Esophagus muscularis mucosa (tissue), 4 donors: ENCODE measurements at regions not wholly inside any gene's neighbourhood (a gene's known extent, or its start where the extent isn't known, plus 50 kb on each side); places are given as distances from the start of the nearest gene placed in this dataset.

Experiments used
- DNase-seq: peaks from one replicate; pipeline ENCODE4 v3.0.0-alpha.2; 2017; ENCODE audit errors: extremely low spot score
- H3K27ac ChIP-seq, 4 donors: fragments of 200-600 bp; sonication (generic); replicated peaks in 1 of 4; 1 replicate in 3 of 4; 2 replicates in 1 of 4; pipeline ENCODE4 v1.5.1; 2016 to 2019; ENCODE audit warnings: mild to moderate bottlenecking in 1 of 4
- H3K27me3 ChIP-seq, 4 donors: fragments of 200-600 bp; sonication (generic); one replicate each; pipeline versions ENCODE4 v1.5.1 to v1.6.0; 2016 to 2019
- H3K36me3 ChIP-seq, 4 donors: fragments of 200-600 bp; sonication (generic); one replicate each; pipeline ENCODE4 v1.5.1; 2016 to 2019
- H3K4me1 ChIP-seq, 4 donors: fragments of 200-600 bp; sonication (generic); one replicate each; pipeline ENCODE4 v1.5.1; 2016 to 2019
- H3K4me3 ChIP-seq, 4 donors: fragments of 200-600 bp; sonication (generic); 1 replicate in 2 of 4; 2 replicates in 2 of 4; pipeline ENCODE4 v1.5.1; 2016 to 2019; ENCODE audit warnings: mild to moderate bottlenecking in 4 of 4, moderate library complexity in 1 of 4
- H3K9me3 ChIP-seq, 4 donors: fragments of 200-600 bp; sonication (generic); 1 replicate in 3 of 4; 2 replicates in 1 of 4; pipeline ENCODE4 v1.5.1; 2016 to 2019
- EP300 ChIP-seq: sonication (generic); formaldehyde crosslinking; IDR thresholded peaks from one replicate; pipeline ENCODE4 v1.6.1; 2017; ENCODE audit warnings: antibody characterized with exemption
- POLR2A ChIP-seq: fragments of 450-650 bp; IDR thresholded peaks from one replicate; pipeline ENCODE4 v1.6.1; 2017; ENCODE audit warnings: antibody characterized with exemption, moderate library complexity, mild to moderate bottlenecking, low read depth
- POLR2AphosphoS5 ChIP-seq, 2 donors: sonication (generic); formaldehyde crosslinking; IDR thresholded peaks; one replicate each; pipeline ENCODE4 v1.6.1; 2017; ENCODE audit warnings: antibody characterized with exemption in 2 of 2
- WGBS: methylation state at CpG from one replicate; pipeline ENCODE4 v1.1.5; 2018; 5-methylcytosine and 5-hydroxymethylcytosine counted together
- intact Hi-C: fragments of 100-400 bp; cut with DNase I; formaldehyde crosslinking; loops from one replicate; pipeline ENCODE4 v1.15.1; 2023
- TF ChIP-seq, protein P1 (sequence below), 3 experiments: fragments of 200-600 bp in 2 of 3; fragments of 450-650 bp in 1 of 3; sonication (generic) in 2 of 3; IDR thresholded peaks; one replicate each; pipeline ENCODE4 v1.5.1; 2017 to 2019; ENCODE audit warnings: antibody characterized with exemption in 3 of 3, mild to moderate bottlenecking in 2 of 3, moderate library complexity in 1 of 3

DNA sequence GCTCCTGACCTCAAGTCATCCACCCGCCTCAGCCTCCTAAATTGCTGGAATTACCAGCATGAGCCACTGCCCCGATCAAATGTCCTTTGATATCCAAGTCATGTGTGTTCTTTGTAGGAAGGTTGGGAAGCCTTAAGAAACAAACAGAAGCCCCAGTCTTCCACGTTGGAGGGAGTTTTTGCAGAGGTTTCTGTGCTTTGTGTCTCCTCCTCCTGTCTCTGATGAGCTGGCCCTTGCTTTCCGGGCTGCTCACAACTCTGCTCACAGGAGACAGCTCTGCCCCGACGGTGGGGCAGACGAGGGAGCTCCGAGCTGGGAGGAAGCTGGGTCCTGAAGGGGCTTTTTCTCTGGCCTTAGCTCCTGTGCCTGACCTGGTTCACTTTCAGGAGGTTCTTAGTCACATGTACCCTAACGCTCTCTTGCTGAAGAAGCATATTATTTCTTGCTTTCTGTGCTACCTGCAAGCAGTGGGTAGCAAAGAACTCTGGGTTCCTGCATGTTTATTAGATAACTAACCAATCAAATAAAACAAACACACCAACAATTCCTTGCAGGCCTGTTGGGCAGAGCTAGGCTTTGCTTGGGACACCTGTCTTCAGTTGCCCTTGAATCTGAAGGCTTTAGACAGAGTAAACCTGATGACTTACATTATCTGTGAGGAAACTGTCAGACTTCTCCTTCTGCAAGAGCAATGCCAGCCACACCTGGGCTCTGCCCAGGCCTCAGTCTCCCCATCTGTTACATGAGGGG lies 52.6 kb upstream of the SMAD6 start:
- intact Hi-C loops: no loop called here
- H3K9me3 ChIP-seq: no peaks in the 10 kb centered on the region
- H3K36me3 ChIP-seq: no peaks in the 10 kb centered on the region
- 92% methylated on average over 8 of the region's 9 CpGs for WGBS
- TF ChIP-seq POLR2AphosphoS5 (IDR thresholded peaks at IDR 0.05) (no peak), EP300 (no peak), POLR2A (no peak)
- TF ChIP-seq, protein P1, sequence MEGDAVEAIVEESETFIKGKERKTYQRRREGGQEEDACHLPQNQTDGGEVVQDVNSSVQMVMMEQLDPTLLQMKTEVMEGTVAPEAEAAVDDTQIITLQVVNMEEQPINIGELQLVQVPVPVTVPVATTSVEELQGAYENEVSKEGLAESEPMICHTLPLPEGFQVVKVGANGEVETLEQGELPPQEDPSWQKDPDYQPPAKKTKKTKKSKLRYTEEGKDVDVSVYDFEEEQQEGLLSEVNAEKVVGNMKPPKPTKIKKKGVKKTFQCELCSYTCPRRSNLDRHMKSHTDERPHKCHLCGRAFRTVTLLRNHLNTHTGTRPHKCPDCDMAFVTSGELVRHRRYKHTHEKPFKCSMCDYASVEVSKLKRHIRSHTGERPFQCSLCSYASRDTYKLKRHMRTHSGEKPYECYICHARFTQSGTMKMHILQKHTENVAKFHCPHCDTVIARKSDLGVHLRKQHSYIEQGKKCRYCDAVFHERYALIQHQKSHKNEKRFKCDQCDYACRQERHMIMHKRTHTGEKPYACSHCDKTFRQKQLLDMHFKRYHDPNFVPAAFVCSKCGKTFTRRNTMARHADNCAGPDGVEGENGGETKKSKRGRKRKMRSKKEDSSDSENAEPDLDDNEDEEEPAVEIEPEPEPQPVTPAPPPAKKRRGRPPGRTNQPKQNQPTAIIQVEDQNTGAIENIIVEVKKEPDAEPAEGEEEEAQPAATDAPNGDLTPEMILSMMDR (IDR thresholded peaks at IDR 0.05): no peak
- H3K4me3 ChIP-seq: no peak overlapping the region
- no peak for DNase-seq
- H3K27me3 ChIP-seq: peaks cover 0 to under 1% (median 0%) of the 10 kb centered on the region in 4 donors
- H3K27ac ChIP-seq: no peak overlapping the region
- H3K4me1 ChIP-seq: peaks cover 9 to 28% (median 20%) of the 10 kb centered on the region in 4 donors

DNA sequence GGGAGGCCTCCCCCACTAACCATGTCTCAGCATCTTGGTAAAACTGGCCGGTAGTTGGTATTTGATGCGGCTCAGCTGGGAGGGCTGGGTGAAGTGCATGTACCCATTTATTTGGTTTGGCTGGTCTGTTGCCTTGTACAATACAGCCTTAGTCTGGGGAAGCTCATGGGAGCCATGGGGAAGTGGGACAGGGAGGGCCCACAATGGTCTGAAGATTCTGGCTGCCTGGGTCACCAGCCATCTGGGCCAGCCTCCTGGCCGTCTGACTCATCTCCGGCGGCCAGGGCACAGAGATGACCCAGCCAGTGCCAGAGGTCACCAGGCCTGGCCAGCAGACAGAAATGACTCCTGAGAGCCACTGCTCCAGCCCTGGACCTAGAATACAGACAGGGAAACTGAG lies 51.6 kb upstream of the SMAD6 start:
- no peak overlapping the region for H3K27ac ChIP-seq
- intact Hi-C loops: no loop called here

DNA sequence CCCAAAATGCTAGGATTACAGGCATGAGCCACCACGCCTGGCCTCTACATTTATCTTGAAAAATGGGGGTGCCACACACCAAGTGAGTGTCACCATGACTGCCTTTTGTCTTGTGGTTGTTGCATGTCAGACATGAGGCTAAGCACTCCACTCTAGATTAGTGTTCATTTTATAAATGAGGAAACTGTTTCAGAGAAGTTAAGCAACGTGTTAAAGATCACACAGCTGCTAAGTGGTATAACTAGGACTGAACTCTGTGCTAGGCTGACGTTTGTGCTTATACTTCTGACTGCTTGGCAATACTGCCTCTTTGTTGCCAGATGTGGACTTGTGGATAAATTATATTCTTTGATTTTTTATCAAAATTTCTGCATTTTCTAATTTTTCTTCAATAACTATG lies 50.8 kb upstream of the SMAD6 start:
- Histone ChIP-seq H3K4me3 (no peak overlapping the region), H3K27me3 (peaks cover 0 to 15% (median 0%) of the 10 kb centered on the region in 4 donors), H3K9me3 (no peaks in the 10 kb centered on the region), H3K4me1 (peaks cover 20 to 36% (median 30%) of the 10 kb centered on the region in 4 donors), H3K36me3 (no peaks in the 10 kb centered on the region), H3K27ac (no peak overlapping the region)
- intact Hi-C loops: no loop called here
- no peak for DNase-seq
- TF ChIP-seq EP300 (no peak), POLR2AphosphoS5 (IDR thresholded peaks at IDR 0.05) (no peak), POLR2A (no peak)
- TF ChIP-seq, protein P1 (IDR thresholded peaks at IDR 0.05): no peak
- 74% methylated on average over 3 of the region's 3 CpGs for WGBS

More for the DNA sequence above, 51.6 kb upstream of the SMAD6 start:
- Histone ChIP-seq H3K9me3 (no peaks in the 10 kb centered on the region), H3K36me3 (no peaks in the 10 kb centered on the region), H3K4me3 (no peak overlapping the region), H3K27me3 (peaks cover 0 to 8% (median 0%) of the 10 kb centered on the region in 4 donors), H3K4me1 (peaks cover 18 to 34% (median 30%) of the 10 kb centered on the region in 4 donors)
- 79% methylated on average over 5 of the region's 5 CpGs for WGBS
- TF ChIP-seq POLR2AphosphoS5 (IDR thresholded peaks at IDR 0.05): peak in 1 of 2 donors; percentile 4
- TF ChIP-seq POLR2A: no peak
- TF ChIP-seq EP300: no peak
- TF ChIP-seq, protein P1 (IDR thresholded peaks at IDR 0.05): no peak
- no peak for DNase-seq

DNA sequence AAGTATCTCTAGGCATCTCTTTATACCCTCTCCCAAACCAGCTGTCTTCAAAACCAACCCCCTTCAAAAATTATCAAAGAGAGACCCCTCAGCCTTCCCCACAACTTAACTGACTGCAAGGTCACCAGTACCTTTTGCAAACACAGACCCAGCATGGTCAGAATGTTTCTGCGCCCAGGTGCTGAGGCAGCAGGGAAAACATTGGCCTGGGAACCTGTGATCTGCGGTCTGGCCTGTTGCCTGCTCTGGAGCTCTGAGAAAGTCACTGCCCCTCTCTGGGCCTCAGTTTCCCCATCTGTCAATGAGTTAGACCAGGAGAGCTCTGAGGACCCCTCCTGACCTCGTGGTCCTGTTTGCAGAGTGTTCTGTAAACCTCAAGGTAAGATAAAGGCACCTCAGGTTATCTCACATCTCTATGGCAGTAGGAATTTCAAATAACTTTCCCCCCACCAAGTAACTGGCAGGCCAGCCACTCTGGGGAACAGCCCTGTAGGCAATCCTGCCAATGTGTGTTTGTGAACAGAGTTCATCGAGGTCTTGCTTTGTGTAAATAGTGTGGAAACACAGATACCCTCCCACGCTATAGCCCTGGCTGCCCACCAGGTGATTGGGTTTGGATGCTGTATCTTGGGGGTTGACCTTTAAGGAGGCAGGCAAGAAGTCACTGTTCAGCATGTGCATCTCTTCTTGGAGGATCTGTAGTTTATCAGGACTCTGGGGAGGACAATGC lies 50.0 kb upstream of the SMAD6 start:
- 86% methylated on average over 4 of the region's 5 CpGs for WGBS
- H3K27me3 ChIP-seq: peaks cover 0 to 16% (median 0%) of the 10 kb centered on the region in 4 donors
- peaks cover 17 to 33% (median 23%) of the 10 kb centered on the region in 4 donors for H3K4me1 ChIP-seq
- intact Hi-C loops: no loop called here
- H3K36me3 ChIP-seq: no peaks in the 10 kb centered on the region
- TF ChIP-seq POLR2A (no peak), EP300 (no peak), POLR2AphosphoS5 (IDR thresholded peaks at IDR 0.05) (no peak)
- TF ChIP-seq, protein P1 (IDR thresholded peaks at IDR 0.05): no peak
- H3K9me3 ChIP-seq: no peaks in the 10 kb centered on the region
- no peak for DNase-seq
- H3K4me3 ChIP-seq: no peak overlapping the region
- H3K27ac ChIP-seq: no peak overlapping the region
